ENCODE measurements at regions not wholly inside any gene's neighbourhood (a gene's known extent, or its start where the extent isn't known, plus 50 kb on each side); places are given as distances from the start of the nearest gene placed in this dataset.

GRCh38 chr11:92865352-92865751 lies 104.1 kb upstream of the MTNR1B start:
- no peak for TF ChIP-seq CTCF (IDR thresholded peaks at IDR 0.05)
- TF ChIP-seq POLR2A (IDR thresholded peaks at IDR 0.05): no peak

Measured in heart left ventricle (tissue), 13 donors.